Astrocyte of the cerebellum (primary cell): ENCODE measurements at regions not wholly inside any gene's neighbourhood (a gene's known extent, or its start where the extent isn't known, plus 50 kb on each side); places are given as distances from the start of the nearest gene placed in this dataset.

ENCODE experiments used
- DNase-seq: peaks from one replicate; pipeline ENCODE4 v3.0.0-alpha.2; 2011; ENCODE audit warnings: low read depth
- H3K4me3 ChIP-seq: 2 replicates; pipeline ENCODE4 v1.5.1; 2011; ENCODE audit warnings: mild to moderate bottlenecking, low read depth, low read length, moderate library complexity
- CTCF ChIP-seq: IDR thresholded peaks from 2 replicates; pipeline ENCODE4 v1.5.1; 2012; ENCODE audit warnings: low read length, low read depth, moderate library complexity, mild to moderate bottlenecking; ENCODE audit errors: missing control alignments
- in situ Hi-C: cut with HindIII; loops from 2 replicates; pipeline ENCODE4 v1.10.0; 2017; ENCODE audit warnings: low sequenced_read_pairs

- H3K4me3 ChIP-seq: no peak overlapping the region
- in situ Hi-C loops: no loop called here
- no peak for DNase-seq
- no peak for TF ChIP-seq CTCF
These were observed 57.0 kb upstream of the MSN start for GRCh38 chrX:65610481-65610880.

- no peak for DNase-seq
- in situ Hi-C loops: no loop called here
- no peak overlapping the region for H3K4me3 ChIP-seq
- no peak for TF ChIP-seq CTCF
These were observed 57.4 kb upstream of the MSN start for GRCh38 chrX:65610040-65610439.

DNA sequence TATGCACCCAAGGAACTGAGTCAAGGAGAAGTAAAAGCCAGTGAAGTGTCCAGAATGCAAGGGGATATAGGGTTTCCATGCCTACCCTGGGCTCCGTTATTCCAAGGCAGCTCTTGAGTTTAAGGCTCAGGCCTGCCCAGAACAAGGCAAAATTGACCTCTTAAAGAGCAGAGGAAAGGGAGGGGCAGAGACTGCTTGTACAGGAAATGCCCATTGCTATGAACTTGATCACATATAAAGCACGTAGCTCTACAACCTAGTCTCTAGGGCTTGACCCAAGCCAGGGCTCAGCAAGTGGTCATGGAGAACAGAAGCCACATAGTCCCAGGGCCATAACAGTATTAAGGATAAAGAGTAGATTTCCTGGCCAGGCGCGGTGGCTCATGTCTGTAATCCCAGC, 58.2 kb upstream of the MSN start:
- DNase-seq: no peak
- no peak overlapping the region for H3K4me3 ChIP-seq
- in situ Hi-C loops: no loop called here
- TF ChIP-seq CTCF: no peak

- DNase-seq: no peak
- in situ Hi-C loops: no loop called here
- TF ChIP-seq CTCF: no peak
- no peak overlapping the region for H3K4me3 ChIP-seq
These were observed 59.4 kb upstream of the MSN start for GRCh38 chrX:65608026-65608425.

GRCh38 chrX:65607070-65607742, 60.2 kb upstream of the MSN start:
- in situ Hi-C loops: no loop called here
- no peak for DNase-seq
- no peak overlapping the region for H3K4me3 ChIP-seq
- TF ChIP-seq CTCF: no peak

- TF ChIP-seq CTCF: no peak
- H3K4me3 ChIP-seq: no peak overlapping the region
- DNase-seq: no peak
- in situ Hi-C loops: no loop called here
These were observed 65.3 kb upstream of the MSN start for GRCh38 chrX:65602221-65602560.

- peak; percentile 69 for DNase-seq
- in situ Hi-C loops: no loop called here
- no peak for TF ChIP-seq CTCF
- no peak overlapping the region for H3K4me3 ChIP-seq
These were observed 65.8 kb upstream of the MSN start for GRCh38 chrX:65601530-65602220.
